Lung (tissue), 11 donors: ENCODE measurements at regions not wholly inside any gene's neighbourhood (a gene's known extent, or its start where the extent isn't known, plus 50 kb on each side); places are given as distances from the start of the nearest gene placed in this dataset.

Experiments
- ATAC-seq: fragments of 200-7000 bp; cut with Tn5 transposase; one replicate; pipeline ENCODE4 v1.9.1; 2020; ENCODE audit warnings: moderate number of reproducible peaks; ENCODE audit not compliant: insufficient read depth, low FRiP score
- DNase-seq, 3 donors: peaks; one replicate each; pipeline ENCODE4 v3.0.0-alpha.2; 2013 to 2017
- H3K27ac ChIP-seq, 2 donors: one replicate each; pipeline ENCODE4 v1.5.1; 2013; ENCODE audit warnings: mild to moderate bottlenecking in 2 of 2, moderate library complexity in 2 of 2, control low read depth in 1 of 2, inconsistent platforms in 1 of 2, low read depth in 1 of 2, low read length in 1 of 2
- H3K27me3 ChIP-seq, 3 donors: one replicate each; pipeline ENCODE4 v1.5.1; 2013; ENCODE audit warnings: low read length in 2 of 3; ENCODE audit not compliant: control insufficient read depth in 3 of 3, insufficient read depth in 3 of 3
- H3K36me3 ChIP-seq, 4 donors: one replicate each; pipeline ENCODE4 v1.5.1; 2013; ENCODE audit warnings: low read length in 4 of 4, mild to moderate bottlenecking in 1 of 4, moderate library complexity in 1 of 4; ENCODE audit not compliant: control insufficient read depth in 4 of 4, insufficient read depth in 4 of 4
- H3K4me1 ChIP-seq, 5 donors: one replicate each; pipeline ENCODE4 v1.5.1; 2013; ENCODE audit warnings: low read length in 5 of 5, mild to moderate bottlenecking in 2 of 5, moderate library complexity in 1 of 5; ENCODE audit not compliant: control insufficient read depth in 5 of 5, insufficient read depth in 5 of 5
- H3K4me3 ChIP-seq: one replicate; pipeline ENCODE4 v1.5.1; 2013; ENCODE audit warnings: mild to moderate bottlenecking, control low read depth, moderate library complexity
- H3K9ac ChIP-seq, 2 donors: one replicate each; pipeline ENCODE4 v1.5.1; 2013; ENCODE audit warnings: low read length in 2 of 2, control low read depth in 1 of 2; ENCODE audit not compliant: insufficient read depth in 1 of 2
- H3K9me3 ChIP-seq, 4 donors: one replicate each; pipeline ENCODE4 v1.5.1; 2013; ENCODE audit warnings: low read length in 3 of 4, mild to moderate bottlenecking in 1 of 4, moderate library complexity in 1 of 4; ENCODE audit not compliant: control insufficient read depth in 4 of 4, insufficient read depth in 3 of 4
- CTCF ChIP-seq: IDR thresholded peaks from 2 replicates; pipeline ENCODE4 v1.5.1; 2012; ENCODE audit warnings: mild to moderate bottlenecking; ENCODE audit errors: control extremely low read depth, extremely low read depth
- WGBS, 2 donors: extraction: QIAGEN DNeasy Blood & Tissue Kit; methylation state at CpG; one replicate each; pipeline ENCODE4 v1.1.7; 2013; 5-methylcytosine and 5-hydroxymethylcytosine counted together
- donor health status: control.
- donor health status: control.
- donor health status: Bipolar disorder and iron deficiency.
- donor health status: healthy.
- donor health status: DM: yes; HTN: yes; CAD: no.

- no peak for DNase-seq
- no peaks in the 10 kb centered on the region for H3K27me3 ChIP-seq
- no peak for TF ChIP-seq CTCF
- 78 to 89% methylated on average over 7 of the region's 7 CpGs for WGBS, 2 donors
- H3K9me3 ChIP-seq, result no peaks in the 10 kb centered on the region
- peaks cover 0 to 8% (median 0%) of the 10 kb centered on the region in 5 donors for H3K4me1 ChIP-seq
- H3K27ac ChIP-seq, result no peak overlapping the region
- no peak for ATAC-seq
- H3K9ac ChIP-seq, result no peak overlapping the region
- no peak overlapping the region for H3K4me3 ChIP-seq
- no peaks in the 10 kb centered on the region for H3K36me3 ChIP-seq
Observed at GRCh38 chr1:200329208-200329882, 80.5 kb downstream of the ZNF281 start.

- ATAC-seq, result no peak
- 74 to 83% methylated on average over 2 of the region's 2 CpGs for WGBS, 2 donors
Observed at GRCh38 chr1:200328379-200328778, 81.5 kb downstream of the ZNF281 start.

GRCh38 chr1:200323856-200324400, 85.9 kb downstream of the ZNF281 start:
- no peaks in the 10 kb centered on the region for H3K27me3 ChIP-seq
- peak overlapping the region in 1 of 2 donors; percentile 42 for H3K27ac ChIP-seq
- no peak for DNase-seq
- H3K4me1 ChIP-seq, result peaks cover 0 to 6% (median 2%) of the 10 kb centered on the region in 5 donors
- no peaks in the 10 kb centered on the region for H3K9me3 ChIP-seq
- ATAC-seq, result peak; percentile 76
- H3K4me3 ChIP-seq, result no peak overlapping the region
- no peaks in the 10 kb centered on the region for H3K36me3 ChIP-seq
- no peak for TF ChIP-seq CTCF
- 70 to 75% methylated on average over 2 of the region's 2 CpGs for WGBS, 2 donors
- H3K9ac ChIP-seq, result no peak overlapping the region

More at GRCh38 chr1:200328379-200328778, 81.5 kb downstream of the ZNF281 start:
- Histone ChIP-seq H3K27me3 (no peaks in the 10 kb centered on the region), H3K9me3 (no peaks in the 10 kb centered on the region), H3K36me3 (no peaks in the 10 kb centered on the region), H3K9ac (no peak overlapping the region), H3K27ac (no peak overlapping the region), H3K4me3 (no peak overlapping the region), H3K4me1 (peaks cover 0 to 8% (median 0%) of the 10 kb centered on the region in 5 donors)
- no peak for TF ChIP-seq CTCF
- peak in 1 of 3 donors; percentile 58 for DNase-seq
